ENCODE measurements at regions not wholly inside any gene's neighbourhood (a gene's known extent, or its start where the extent isn't known, plus 50 kb on each side); places are given as distances from the start of the nearest gene placed in this dataset.
"Not testable (repeated sequence)": the region's sequence is repeated elsewhere in the genome, so short reads cannot be mapped to it uniquely, and the experiment has no call there.

- no peak for DNase-seq (ENCODE audit: low read depth)
These were observed 162.9 kb downstream of the TRIB2 start for GRCh38 chr2:12879649-12880048.

DNA sequence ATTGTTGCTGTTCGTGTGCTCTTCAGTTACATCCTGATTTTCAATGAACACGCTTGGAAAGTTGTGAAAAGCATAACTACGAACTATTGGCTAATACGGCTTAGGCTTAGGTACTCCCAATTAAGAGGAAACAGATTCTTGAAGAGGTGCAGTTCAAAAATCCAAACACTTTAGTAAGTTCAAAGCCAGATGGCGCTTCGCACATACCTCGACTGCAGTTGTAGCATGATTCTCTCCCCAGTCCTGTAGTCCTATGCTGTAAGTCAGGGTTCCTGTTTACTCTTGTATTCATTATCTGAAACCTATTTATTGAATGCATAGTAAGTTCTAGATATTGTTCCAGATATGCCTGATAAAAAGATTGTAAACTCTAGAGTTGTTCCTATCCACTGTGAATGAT, 165.2 kb downstream of the TRIB2 start:
- no peak for DNase-seq (ENCODE audit: low read depth)

DNA sequence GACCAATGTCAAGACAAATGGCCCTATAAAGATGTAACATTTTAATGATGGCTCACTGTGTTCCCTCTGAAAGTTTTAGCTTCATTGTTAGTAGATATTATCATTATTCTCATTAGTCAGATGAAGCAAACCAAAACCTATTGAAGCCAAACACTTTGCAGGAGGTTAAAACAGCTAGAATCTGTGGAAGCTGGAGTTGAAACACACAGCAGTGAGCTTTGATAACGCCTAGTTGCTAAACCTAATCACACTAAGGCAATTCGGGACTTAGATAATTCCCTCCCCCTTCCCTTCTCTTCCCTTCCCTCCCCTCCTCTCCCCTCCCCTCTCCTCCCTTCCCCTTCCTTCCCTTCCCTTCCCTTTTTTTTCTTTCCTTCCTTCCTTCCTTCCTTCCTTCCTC, 165.7 kb downstream of the TRIB2 start:
- no peak for DNase-seq (ENCODE audit: low read depth)

DNA sequence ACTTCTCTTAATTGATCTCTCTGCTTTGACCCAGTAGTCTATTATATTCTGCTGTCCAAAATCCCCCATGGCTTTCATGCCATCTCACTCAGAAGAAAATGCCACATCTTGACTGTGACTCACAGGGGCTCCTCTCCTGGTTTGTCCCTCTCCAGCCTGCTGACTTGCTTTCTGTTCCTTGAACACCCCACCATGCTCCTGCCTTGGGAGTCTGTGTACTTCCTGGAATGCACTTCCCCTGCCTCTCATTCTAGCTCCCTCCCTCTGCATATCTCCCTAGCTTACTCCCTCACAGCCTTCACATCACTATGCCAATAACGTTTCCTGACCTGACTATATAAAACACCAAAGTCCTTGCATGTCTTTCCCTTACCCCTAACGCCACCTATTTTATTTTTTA, 167.2 kb downstream of the TRIB2 start:
- no peak for DNase-seq (ENCODE audit: low read depth)

GRCh38 chr2:12884713-12885282, 168.1 kb downstream of the TRIB2 start:
- no peak for DNase-seq (ENCODE audit: low read depth)

GRCh38 chr2:12890066-12890465, 173.3 kb downstream of the TRIB2 start:
- no peak for DNase-seq (ENCODE audit: low read depth)

GRCh38 chr2:12890481-12890991, 173.8 kb downstream of the TRIB2 start:
- DNase-seq (ENCODE audit: low read depth), result no peak

GRCh38 chr2:12895017-12895416, 178.3 kb downstream of the TRIB2 start:
- no peak for DNase-seq (ENCODE audit: low read depth)

DNA sequence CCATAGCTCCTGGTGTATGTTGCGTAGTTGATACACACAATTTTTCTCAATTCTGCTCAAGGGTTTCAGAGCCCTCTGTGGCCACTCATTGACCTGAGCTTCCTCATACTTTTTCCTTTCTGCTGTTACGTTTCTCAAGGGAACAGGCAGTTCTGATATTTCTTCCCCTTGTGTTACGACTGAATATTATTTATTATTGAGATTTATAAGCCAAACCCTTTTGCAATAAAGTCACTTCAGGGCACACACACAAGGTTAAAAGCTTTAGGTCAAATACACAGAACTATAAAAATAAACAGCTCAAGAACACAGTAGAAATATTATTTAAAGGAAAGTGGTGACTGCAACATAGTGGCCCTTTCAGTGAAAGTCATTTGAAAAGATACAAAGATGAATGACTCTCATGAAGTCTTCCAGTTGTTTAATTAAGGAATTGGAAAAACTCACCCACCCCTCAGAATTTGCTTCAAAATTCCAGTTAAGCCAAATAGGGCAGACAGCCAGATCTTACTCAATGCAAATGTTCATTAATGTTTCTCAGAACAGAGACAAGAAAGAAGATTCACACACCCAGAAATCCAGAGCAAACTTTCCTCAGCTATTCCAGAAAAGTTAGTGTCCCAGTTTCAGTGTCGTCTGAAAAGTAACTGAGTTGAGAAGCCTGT, 179.7 kb downstream of the TRIB2 start:
- no peak for DNase-seq (ENCODE audit: low read depth)

DNA sequence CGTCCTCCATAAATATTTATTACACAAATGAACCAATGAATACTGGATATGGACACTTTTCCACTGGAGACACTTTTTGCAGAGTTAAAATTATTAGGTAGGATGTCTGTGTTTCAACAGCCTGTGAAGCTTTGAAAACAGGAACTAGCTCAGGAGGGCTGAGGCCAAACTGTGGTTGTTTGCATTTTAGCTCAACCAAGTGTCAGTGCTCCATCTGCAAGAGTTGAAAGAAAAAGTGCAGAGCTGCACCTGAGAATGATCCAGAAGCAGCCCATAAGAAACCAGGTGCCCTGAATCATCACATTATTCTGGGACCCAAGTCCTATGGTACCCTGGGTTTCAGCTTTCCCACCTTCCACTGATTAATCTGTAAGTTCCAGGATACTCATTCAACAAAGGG, 180.4 kb downstream of the TRIB2 start:
- DNase-seq (ENCODE audit: low read depth), result no peak

GRCh38 chr2:12903272-12903671, 186.5 kb downstream of the TRIB2 start:
- no peak for DNase-seq (ENCODE audit: low read depth)

DNA sequence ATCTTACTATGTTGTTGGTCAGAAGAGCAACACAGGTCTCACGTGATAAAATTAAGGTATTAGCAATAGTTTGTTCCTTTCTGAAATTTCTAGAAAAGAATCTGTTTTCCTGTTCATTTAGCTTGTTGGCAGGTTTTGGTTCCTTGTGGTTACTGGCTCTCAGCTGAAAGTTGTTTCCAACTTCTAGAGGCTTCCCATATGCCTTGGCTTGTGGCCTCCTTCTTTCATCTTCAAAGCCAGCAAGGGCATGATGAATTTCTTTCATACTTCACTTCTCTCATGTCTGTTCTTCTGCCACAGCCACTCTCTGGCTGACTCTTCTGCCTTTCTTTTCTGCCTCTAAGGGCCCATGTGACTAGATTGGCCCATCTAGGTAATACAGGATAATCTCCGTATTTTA, 193.7 kb downstream of the TRIB2 start:
- DNase-seq (ENCODE audit: low read depth), result no peak

DNA sequence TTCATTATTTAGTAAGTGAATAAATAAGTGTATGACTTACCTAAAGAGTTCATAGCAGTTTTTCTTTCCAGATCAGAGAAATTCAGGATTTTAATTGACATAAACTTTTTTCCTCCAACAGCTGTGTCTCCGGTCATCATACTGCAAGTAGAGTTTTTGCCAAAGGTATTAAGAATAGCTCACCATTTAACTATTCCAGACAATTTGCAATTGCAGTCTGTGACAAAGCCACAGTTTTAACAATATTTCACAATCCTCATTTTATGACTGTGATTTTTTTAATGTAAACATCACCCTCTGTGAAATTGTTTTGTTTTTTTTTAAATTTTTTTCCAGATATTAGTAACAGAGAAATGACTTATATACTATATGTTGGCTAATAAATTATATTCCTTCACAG, 199.1 kb downstream of the TRIB2 start:
- no peak for DNase-seq (ENCODE audit: low read depth)

GRCh38 chr2:12918138-12918834, 201.6 kb downstream of the TRIB2 start:
- DNase-seq (ENCODE audit: low read depth), result no peak

DNA sequence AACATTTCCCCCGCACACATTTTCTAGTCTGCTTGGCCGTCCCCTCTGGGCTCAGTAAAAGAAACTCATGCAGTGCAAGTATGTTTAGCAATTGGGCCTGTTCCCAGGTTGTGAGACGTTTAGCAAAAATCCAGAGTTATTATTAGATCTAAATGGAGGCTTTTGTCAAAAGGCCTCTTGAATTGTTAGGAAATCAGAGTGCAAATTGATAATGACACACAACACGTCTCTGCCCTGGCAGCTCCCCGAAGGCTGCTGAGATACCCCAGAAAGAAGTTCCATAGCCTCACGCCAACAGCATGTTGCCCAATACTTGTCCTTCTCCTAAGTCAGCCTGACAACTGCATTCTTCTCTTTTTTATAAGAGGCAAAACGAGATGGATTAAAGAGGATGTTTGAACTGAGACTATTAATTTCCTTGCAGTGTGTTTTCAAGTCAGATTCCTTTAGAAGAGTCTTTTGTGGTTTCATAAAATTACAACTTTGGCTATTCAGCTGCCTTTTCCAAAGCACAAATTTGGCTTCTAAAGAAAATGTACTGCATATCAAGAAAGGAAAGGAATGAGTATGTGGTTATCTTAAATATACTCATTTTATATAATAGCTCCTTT, 202.2 kb downstream of the TRIB2 start:
- DNase-seq (ENCODE audit: low read depth), result no peak

DNA sequence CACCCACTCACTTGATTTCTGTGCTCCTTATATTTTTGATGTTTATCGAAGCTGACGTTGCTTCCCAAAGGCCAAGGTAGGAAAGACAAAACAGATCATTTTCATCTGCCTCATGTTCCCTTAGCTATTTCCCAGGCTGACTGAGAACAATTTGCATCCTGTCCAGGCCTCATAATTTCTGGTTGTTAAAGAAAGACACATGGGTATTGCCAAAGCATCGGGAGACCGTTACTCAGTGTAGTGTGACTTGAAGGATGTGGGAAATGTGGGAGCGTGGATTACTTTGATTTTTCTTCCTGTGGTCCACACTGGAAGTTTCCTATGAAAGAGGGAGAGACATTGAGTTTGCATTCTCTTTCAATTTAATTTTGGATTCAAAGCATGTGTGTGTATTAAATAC, 204.6 kb downstream of the TRIB2 start:
- no peak for DNase-seq (ENCODE audit: low read depth)

- DNase-seq (ENCODE audit: low read depth), result no peak
These were observed 207.3 kb downstream of the TRIB2 start for GRCh38 chr2:12923907-12924610.

DNA sequence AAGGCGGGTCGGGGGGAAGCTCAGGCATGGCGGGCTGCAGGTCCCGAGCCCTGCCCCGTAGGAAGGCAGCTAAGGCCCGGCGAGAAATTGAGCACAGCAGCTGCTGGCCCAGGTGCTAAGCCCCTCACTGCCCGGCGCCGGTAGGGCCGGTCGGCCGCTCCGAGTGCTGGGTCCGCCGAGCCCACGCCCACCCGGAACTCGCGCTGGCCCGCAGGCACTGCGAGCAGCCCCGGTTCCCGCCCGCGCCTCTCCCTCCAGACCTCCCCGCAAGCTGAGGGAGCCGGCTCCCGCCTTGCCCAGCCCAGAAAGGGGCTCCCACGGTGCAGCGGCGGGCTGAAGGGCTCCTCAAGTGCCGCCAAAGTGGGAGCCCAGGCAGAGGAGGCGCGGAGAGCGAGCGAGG, 209.9 kb downstream of the TRIB2 start:
- DNase-seq (ENCODE audit: low read depth), result not testable (repeated sequence)

DNA sequence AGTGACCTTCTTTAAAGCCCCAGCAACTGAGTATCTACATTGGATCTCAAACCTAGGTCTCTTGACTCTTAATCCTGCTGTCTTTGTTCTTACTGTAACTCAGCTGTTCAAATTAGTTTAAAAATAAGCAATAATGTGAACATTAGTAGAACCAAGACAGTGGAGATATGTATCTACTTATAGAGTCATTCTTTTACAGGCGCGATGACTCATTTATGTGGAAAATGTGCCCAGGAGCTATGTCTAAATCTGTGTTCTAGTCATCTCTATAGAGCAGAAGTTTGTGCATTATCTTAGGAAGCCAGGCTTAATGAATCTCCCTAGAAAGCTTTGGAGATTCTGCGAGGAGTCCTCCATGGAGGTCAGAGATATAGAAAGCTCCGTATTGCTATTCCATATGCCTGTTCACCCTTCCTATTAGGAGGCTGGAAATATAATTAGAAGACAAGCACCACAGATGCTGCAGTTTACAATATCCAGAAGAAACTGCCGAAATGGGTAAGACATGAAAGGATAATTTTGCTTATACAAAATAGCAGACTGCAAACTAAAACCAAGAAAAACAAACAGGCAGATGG, 211.6 kb downstream of the TRIB2 start:
- no peak for DNase-seq (ENCODE audit: low read depth)

DNA sequence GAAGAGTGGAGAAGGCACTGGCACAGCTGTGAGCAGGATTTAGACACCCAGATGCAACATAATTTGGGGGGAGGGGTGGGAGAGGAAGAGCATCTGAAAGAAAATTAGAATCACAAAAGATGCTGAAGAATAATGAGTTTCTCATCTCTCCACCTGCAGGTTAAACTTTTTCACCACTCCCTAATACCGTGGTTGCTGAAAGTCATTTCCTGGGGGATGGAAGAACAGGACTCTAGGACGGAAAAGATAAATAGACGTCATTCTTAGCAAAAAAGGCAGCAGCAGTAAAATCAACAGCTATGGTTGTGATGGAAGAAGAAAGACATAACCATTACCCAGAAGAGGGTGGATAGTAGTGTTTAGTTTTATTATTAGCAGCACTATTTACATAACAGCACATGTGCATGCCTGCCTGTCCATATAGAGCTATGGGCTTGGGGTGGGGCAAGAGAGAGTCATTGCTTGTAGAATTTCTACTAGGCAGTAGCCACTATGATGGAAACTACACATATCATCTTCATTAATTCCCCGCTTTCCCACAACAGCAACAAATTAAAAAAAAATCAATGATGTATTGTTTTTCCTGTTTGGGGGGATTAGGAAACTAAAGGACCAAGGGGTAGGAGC, 212.2 kb downstream of the TRIB2 start:
- no peak for DNase-seq (ENCODE audit: low read depth)

- DNase-seq (ENCODE audit: low read depth), result no peak
These were observed 213.0 kb downstream of the TRIB2 start for GRCh38 chr2:12929758-12930157.

- no peak for DNase-seq (ENCODE audit: low read depth)
These were observed 213.7 kb downstream of the TRIB2 start for GRCh38 chr2:12930391-12930790.
